ENCODE measurements at regions not wholly inside any gene's neighbourhood (a gene's known extent, or its start where the extent isn't known, plus 50 kb on each side); places are given as distances from the start of the nearest gene placed in this dataset.

GRCh38 chr12:66767536-66767935, 88.7 kb upstream of the GRIP1 start:
- H2AFZ ChIP-seq (ENCODE audit: low read depth, low read length) = no peak overlapping the region
- H3K9me3 ChIP-seq (replicated peaks; ENCODE audit: control insufficient read depth, insufficient read depth, low read length) = no peaks in the 10 kb centered on the region
- no peaks in the 10 kb centered on the region for H3K4me1 ChIP-seq (ENCODE audit: control insufficient read depth, extremely low read depth, insufficient read depth, low read length)
- CTCF ChIA-PET = no interaction called here
- TF ChIP-seq POLR2A (IDR thresholded peaks at IDR 0.05; ENCODE audit: low read depth, low read length) = no peak
- TF ChIP-seq JUN (IDR thresholded peaks at IDR 0.05; ENCODE audit: borderline replicate concordance, insufficient read depth, insufficient read length, low read depth) = no peak
- TF ChIP-seq EZH2 (IDR thresholded peaks at IDR 0.05; ENCODE audit: borderline replicate concordance, low read depth, low read length, severe bottlenecking) = no peak
- no peak for TF ChIP-seq MAX (IDR thresholded peaks at IDR 0.05; ENCODE audit: insufficient read depth, insufficient read length)
- TF ChIP-seq CTCF (IDR thresholded peaks at IDR 0.05; ENCODE audit: extremely low read depth in 1 of 2, insufficient read depth in 1 of 2, low read depth in 1 of 2, low read length in 2 of 2) = no peak
- TF ChIP-seq GATA2 (IDR thresholded peaks at IDR 0.05; ENCODE audit: insufficient read depth, insufficient read length, low read depth, low read length) = no peak
- TF ChIP-seq MYC (IDR thresholded peaks at IDR 0.05; ENCODE audit: low read depth, low read length) = no peak
- TF ChIP-seq POLR2AphosphoS5 (IDR thresholded peaks at IDR 0.05; ENCODE audit: insufficient read depth, low read depth, low read length) = no peak
- no peak for TF ChIP-seq FOS (IDR thresholded peaks at IDR 0.05; ENCODE audit: borderline replicate concordance, insufficient read depth, low read length)
- H3K4me3 ChIP-seq (replicated peaks in 1 of 3; ENCODE audit: insufficient read depth in 1 of 3, low read depth in 1 of 3, low read length in 3 of 3) = no peak overlapping the region
- intact Hi-C loops (cut with micrococcal nuclease) = no loop called here
- no peaks in the 10 kb centered on the region for H4K20me1 ChIP-seq (replicated peaks; ENCODE audit: control insufficient read depth, extremely low read depth, insufficient read depth, low read length)
- DNase-seq (ENCODE audit: low read depth, low spot score) (no peak), FAIRE-seq (no peak)
- BruUV-seq (replicated peaks) = no TSS peak
- no peak overlapping the region for H3K9ac ChIP-seq (replicated peaks; ENCODE audit: extremely low read depth, insufficient read depth, low read length)
- POLR2A ChIA-PET = no interaction called here
- dilution Hi-C loops (cut with MboI; ENCODE audit: extremely low pct_ligation_motif_present, low sequenced_read_pairs) = no loop called here
- no peaks in the 10 kb centered on the region for H3K36me3 ChIP-seq (ENCODE audit: control insufficient read depth in 2 of 2, extremely low read depth in 1 of 2, insufficient read depth in 2 of 2, low read length in 2 of 2)
- H3K27me3 ChIP-seq (ENCODE audit: control insufficient read depth in 2 of 2, insufficient read depth in 2 of 2, low read length in 2 of 2) = no peaks in the 10 kb centered on the region
- H3K4me2 ChIP-seq (ENCODE audit: insufficient read depth, low read length) = no peak overlapping the region
- no peaks in the 10 kb centered on the region for H3K79me2 ChIP-seq (ENCODE audit: control insufficient read depth, insufficient read depth, low read length)
- no peaks in the 10 kb centered on the region for H3K9me1 ChIP-seq (replicated peaks; ENCODE audit: control insufficient read depth, extremely low read depth, insufficient read depth, low read length)
- H3K27ac ChIP-seq (ENCODE audit: insufficient read depth, low read depth, low read length) = no peak overlapping the region
